ENCODE measurements at regions not wholly inside any gene's neighbourhood (a gene's known extent, or its start where the extent isn't known, plus 50 kb on each side); places are given as distances from the start of the nearest gene placed in this dataset.

DNA sequence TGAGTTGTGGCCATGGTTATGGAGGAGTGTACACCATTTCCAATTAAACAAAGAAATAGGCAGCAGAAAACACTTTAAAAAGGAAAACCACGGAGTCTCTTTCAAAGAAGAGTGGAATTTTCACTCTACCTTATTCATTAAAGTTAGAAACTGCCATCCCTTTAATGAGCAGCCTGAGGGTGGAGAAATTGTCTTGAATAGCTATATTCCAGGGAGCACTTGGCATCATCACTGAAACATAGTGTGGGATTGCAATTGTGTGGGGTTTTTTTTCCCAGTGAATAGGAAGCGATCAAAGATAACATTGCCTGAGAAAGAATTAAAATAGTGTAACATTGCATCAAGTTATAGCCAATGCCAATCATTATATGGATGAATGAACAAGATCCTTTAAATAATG, 191.6 kb downstream of the TEX36 start:
- no peaks in the 10 kb centered on the region for H3K4me1 Mint-ChIP-seq (ENCODE audit: low read depth)
- intact Hi-C loops (cut with micrococcal nuclease), result no loop called here
- H3K27me3 Mint-ChIP-seq (ENCODE audit: low read depth), result peaks cover 4% of the 10 kb centered on the region
- no peak overlapping the region for H3K27ac Mint-ChIP-seq
- no peaks in the 10 kb centered on the region for H3K36me3 Mint-ChIP-seq (ENCODE audit: low read depth)
- no peak overlapping the region for H3K4me3 Mint-ChIP-seq
- no peaks in the 10 kb centered on the region for H3K9me3 Mint-ChIP-seq
- CTCF ChIA-PET, result no interaction called here
- no peak for DNase-seq

DNA sequence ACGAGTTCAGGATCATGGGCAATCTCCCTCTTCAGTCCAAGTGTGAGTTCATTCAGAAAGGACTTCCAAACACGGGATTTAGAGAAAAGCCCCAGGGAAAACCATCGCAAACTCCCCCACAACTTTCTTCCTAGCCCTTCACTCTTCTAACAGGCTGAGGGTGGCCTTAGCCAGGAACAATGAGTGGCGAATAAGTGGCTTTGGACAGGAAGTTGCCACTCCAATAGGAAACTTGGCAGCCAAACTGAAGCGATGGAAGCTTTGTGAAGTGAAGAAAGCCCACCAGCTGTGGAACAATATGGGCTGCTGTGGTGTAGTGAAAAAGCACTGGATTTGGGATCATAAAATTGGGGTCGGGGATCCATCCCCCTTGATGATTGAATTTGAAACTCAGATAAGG, 193.2 kb downstream of the TEX36 start:
- Mint-ChIP-seq H3K27me3 (ENCODE audit: low read depth) (peaks cover 4% of the 10 kb centered on the region), H3K9me3 (peaks cover 2% of the 10 kb centered on the region), H3K4me3 (no peak overlapping the region), H3K36me3 (ENCODE audit: low read depth) (no peaks in the 10 kb centered on the region), H3K27ac (no peak overlapping the region), H3K4me1 (ENCODE audit: low read depth) (no peaks in the 10 kb centered on the region)
- CTCF ChIA-PET, result no interaction called here
- no peak for DNase-seq
- intact Hi-C loops (cut with micrococcal nuclease), result no loop called here

DNA sequence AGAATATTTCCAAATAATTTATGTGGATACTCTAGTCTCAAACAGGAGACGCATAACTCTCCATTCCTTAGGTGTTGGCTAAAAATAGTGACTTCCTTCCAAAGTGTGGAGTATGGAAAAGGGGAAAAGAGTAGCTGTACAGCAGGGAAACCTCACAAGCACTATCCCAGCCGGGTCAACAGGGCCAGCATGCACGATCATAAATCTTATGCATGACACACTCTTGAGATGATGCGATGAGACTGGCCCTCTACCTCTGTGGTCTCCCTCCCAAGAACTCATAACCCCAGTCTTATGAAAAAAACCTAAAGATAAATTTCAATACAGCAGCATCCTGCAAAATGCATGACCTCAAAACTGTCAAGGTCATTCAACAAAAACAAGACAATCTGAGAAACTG, 197.3 kb downstream of the TEX36 start:
- H3K36me3 Mint-ChIP-seq (ENCODE audit: low read depth), result no peaks in the 10 kb centered on the region
- no peak overlapping the region for H3K27ac Mint-ChIP-seq
- DNase-seq, result no peak
- no peaks in the 10 kb centered on the region for H3K4me1 Mint-ChIP-seq (ENCODE audit: low read depth)
- CTCF ChIA-PET, result no interaction called here
- H3K9me3 Mint-ChIP-seq, result peaks cover 2% of the 10 kb centered on the region
- no peak overlapping the region for H3K4me3 Mint-ChIP-seq
- intact Hi-C loops (cut with micrococcal nuclease), result no loop called here
- H3K27me3 Mint-ChIP-seq (ENCODE audit: low read depth), result peaks cover 6% of the 10 kb centered on the region

DNA sequence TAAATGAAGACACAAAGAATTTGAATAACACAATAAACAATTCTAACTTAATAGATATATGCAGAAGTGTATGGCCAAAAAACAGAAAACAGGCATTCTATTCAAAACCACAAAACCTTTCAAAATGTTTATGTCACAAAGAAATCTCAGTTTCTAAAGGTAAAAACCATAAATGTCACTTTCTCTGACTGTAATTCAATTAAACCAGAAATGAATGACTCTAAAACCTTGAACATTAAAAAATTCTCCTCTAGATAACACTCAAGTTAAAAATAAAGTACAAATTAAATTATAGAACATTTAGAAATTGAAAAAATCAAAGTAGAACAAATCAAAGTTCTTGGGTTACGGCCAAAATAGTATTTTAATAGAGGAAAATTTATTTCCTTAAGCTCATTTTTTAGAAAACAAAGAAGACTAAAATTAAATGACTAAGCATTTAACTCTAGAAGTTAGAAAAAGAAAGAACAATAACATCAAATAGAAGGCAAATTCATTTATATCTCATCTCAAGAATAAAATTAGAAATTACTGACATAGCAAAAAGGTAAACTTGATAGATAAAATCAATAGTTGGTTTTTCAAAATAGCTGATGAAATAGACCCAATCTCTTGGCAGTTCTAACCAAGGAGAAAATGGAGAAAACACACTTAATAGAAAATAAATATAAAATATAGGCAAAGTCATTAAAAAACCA, 198.8 kb downstream of the TEX36 start:
- no peak overlapping the region for H3K27ac Mint-ChIP-seq
- no peaks in the 10 kb centered on the region for H3K36me3 Mint-ChIP-seq (ENCODE audit: low read depth)
- no peak for DNase-seq
- intact Hi-C loops (cut with micrococcal nuclease), result no loop called here
- CTCF ChIA-PET, result no interaction called here
- no peaks in the 10 kb centered on the region for H3K4me1 Mint-ChIP-seq (ENCODE audit: low read depth)
- H3K9me3 Mint-ChIP-seq, result peaks cover 2% of the 10 kb centered on the region
- H3K4me3 Mint-ChIP-seq, result no peak overlapping the region
- peaks cover 17% of the 10 kb centered on the region for H3K27me3 Mint-ChIP-seq (ENCODE audit: low read depth)

DNA sequence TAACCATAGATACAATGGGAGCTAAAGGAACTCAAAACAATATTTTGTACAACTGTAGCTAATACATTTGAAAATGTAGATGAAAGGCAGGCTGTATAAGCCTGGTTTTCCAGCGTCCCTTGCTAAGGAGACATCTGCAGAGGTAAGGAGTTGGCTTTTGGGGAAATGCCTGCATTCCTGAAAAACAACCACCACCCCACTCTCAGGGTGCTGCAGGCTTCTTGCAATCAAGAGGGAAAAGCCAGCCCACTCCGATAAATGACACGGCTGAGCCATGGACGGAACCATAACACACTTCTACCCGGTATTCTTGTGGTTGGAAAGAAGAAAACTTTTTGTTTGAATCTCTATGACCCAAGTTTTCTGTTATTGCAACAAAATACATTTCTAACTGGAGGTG, 200.3 kb downstream of the TEX36 start:
- H3K9me3 Mint-ChIP-seq, result peaks cover 2% of the 10 kb centered on the region
- H3K27ac Mint-ChIP-seq, result no peak overlapping the region
- intact Hi-C loops (cut with micrococcal nuclease), result no loop called here
- H3K36me3 Mint-ChIP-seq (ENCODE audit: low read depth), result no peaks in the 10 kb centered on the region
- H3K27me3 Mint-ChIP-seq (ENCODE audit: low read depth), result peaks cover 15% of the 10 kb centered on the region
- no peak overlapping the region for H3K4me3 Mint-ChIP-seq
- H3K4me1 Mint-ChIP-seq (ENCODE audit: low read depth), result no peaks in the 10 kb centered on the region
- DNase-seq, result no peak
- CTCF ChIA-PET, result no interaction called here

DNA sequence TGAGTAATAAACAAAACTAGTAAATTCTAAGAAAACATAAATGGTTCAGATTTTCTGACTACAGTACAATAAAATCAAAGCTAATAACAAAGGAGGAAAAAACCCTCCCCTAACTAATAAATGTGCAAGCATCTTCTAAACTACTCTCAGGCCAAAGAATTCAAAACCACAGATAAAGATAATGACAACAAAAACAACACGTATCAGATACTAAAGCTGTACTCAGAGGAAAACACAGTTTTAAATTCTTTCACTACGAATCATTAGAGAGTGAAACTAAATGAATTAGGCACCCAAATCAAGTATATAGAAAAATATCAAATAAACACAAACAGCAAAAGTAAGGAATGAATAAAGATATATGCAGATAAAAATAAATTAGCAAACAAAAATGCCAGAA, 200.9 kb downstream of the TEX36 start:
- CTCF ChIA-PET, result no interaction called here
- Mint-ChIP-seq H3K36me3 (ENCODE audit: low read depth) (no peaks in the 10 kb centered on the region), H3K9me3 (peaks cover 2% of the 10 kb centered on the region), H3K27me3 (ENCODE audit: low read depth) (peaks cover 17% of the 10 kb centered on the region), H3K4me1 (ENCODE audit: low read depth) (no peaks in the 10 kb centered on the region), H3K27ac (no peak overlapping the region), H3K4me3 (no peak overlapping the region)
- intact Hi-C loops (cut with micrococcal nuclease), result no loop called here
- no peak for DNase-seq

DNA sequence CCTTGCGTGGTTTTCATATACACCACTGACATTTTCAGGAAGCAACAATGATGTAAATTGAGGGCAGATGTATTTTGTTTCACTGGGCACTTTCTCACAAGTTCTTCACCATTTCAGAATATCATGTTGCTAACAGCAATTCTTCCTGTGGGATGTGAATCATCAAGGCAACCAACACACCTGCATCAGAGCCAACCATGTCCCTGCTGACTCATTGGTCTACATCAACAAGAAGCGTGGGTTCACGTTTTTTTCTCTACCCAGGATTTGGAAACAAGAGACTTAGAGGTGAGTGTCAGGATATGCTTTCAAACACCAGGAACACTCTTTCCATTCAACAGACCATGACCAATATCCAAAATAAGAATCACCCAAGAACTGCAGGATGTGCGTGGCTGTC, 203.9 kb downstream of the TEX36 start:
- Mint-ChIP-seq H3K27me3 (ENCODE audit: low read depth) (peaks cover 21% of the 10 kb centered on the region), H3K4me3 (no peak overlapping the region)
- CTCF ChIA-PET, result no interaction called here

DNA sequence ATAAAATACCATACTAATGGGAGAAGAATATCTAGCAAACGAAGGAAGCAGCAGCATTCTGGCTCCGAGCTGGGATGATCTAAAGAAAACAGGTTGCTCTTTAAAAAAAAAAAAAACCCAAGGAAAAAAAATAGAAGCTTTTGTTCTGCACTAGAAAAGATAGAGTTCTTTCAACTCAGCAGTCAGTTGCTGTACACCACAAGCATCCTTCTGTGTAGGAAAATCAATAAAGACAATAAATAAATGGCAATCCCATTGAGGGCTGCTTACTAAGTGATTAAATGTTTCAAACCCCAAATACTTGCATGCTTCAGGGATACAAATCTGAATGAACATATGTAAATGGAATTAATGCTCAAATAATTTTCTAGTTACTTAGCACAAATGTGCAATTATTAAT, 207.1 kb downstream of the TEX36 start:
- H3K9me3 Mint-ChIP-seq, result no peaks in the 10 kb centered on the region
- no peak for DNase-seq
- no peak overlapping the region for H3K27ac Mint-ChIP-seq
- no peaks in the 10 kb centered on the region for H3K4me1 Mint-ChIP-seq (ENCODE audit: low read depth)
- H3K36me3 Mint-ChIP-seq (ENCODE audit: low read depth), result no peaks in the 10 kb centered on the region
- CTCF ChIA-PET, result no interaction called here
- H3K4me3 Mint-ChIP-seq, result no peak overlapping the region
- intact Hi-C loops (cut with micrococcal nuclease), result no loop called here
- H3K27me3 Mint-ChIP-seq (ENCODE audit: low read depth), result peaks cover 21% of the 10 kb centered on the region

More for the DNA sequence above, 203.9 kb downstream of the TEX36 start:
- no peak for DNase-seq
- Mint-ChIP-seq H3K27ac (no peak overlapping the region), H3K9me3 (no peaks in the 10 kb centered on the region), H3K36me3 (ENCODE audit: low read depth) (no peaks in the 10 kb centered on the region), H3K4me1 (ENCODE audit: low read depth) (no peaks in the 10 kb centered on the region)
- intact Hi-C loops (cut with micrococcal nuclease), result no loop called here

DNA sequence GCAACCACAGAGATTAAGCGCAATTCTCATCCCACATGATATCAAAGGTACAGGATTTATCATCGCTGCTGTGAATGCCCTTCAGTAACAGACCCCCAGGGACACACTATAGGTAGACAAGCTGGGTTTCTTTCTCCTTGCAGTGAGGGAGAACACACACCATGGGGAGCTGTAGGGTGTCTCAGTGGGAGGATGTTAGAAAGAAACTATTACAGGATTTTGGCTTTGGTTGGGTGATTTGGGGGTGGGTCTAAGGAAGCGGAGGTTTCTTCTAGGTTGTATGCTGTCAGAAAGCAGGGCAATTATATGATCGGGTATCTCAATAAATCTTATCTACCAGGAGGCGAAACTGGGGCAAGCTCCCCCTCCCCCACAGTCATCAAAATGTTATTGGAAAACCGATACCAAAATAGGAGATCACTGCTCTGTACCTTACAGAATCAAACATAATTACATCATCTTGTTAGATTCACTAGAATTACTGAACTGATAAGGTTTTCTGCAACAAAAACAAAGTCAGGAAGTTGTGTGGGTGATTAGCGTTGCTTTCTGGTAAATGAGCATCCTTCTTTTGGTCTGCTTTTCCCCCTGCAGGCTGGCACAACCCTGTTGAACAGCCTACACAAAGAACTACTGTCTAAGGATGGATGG, 209.7 kb downstream of the TEX36 start:
- H3K9me3 Mint-ChIP-seq, result no peaks in the 10 kb centered on the region
- no peak for DNase-seq
- H3K36me3 Mint-ChIP-seq (ENCODE audit: low read depth), result no peaks in the 10 kb centered on the region
- no peaks in the 10 kb centered on the region for H3K4me1 Mint-ChIP-seq (ENCODE audit: low read depth)
- H3K27ac Mint-ChIP-seq, result no peak overlapping the region
- CTCF ChIA-PET, result interaction anchor here (1.1 kb wide), 1 partner anchor 52 kb away, joined by 3 read pairs; no protein-coding TSS in a partner anchor
- no peak overlapping the region for H3K4me3 Mint-ChIP-seq
- H3K27me3 Mint-ChIP-seq (ENCODE audit: low read depth), result peaks cover 11% of the 10 kb centered on the region
- intact Hi-C loops (cut with micrococcal nuclease), result no loop called here

DNA sequence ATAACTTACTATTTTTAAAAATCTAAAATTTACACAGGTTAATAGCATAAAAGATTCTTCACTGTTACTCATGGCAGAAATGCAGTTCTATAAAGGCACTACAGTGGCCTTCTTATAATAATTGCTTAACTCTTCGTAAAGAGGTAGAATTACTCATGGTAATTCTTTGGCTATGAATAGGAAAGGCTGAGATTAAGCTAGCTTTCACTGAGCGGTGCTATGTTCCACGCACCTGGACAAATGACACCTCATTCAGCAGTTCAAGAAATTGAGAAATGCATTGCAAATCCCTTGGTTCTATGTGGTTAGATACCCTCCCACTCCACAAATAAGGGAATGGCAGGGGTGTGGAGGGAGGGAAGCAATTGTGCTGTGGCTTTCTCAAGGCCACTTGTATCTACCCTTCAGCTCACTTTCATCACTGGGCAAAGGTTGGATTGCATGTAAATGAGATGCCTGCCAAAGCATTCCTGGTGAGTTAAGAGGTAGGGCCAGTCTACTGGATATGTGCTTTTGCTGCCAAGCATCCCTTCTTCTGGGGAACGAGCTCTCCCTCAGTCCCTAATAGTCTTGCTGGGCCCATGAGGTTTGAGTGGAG, 210.9 kb downstream of the TEX36 start:
- CTCF ChIA-PET, result interaction anchor here (1.1 kb wide), 1 partner anchor 53 kb away, joined by 3 read pairs; no protein-coding TSS in a partner anchor
- Mint-ChIP-seq H3K4me1 (ENCODE audit: low read depth) (no peaks in the 10 kb centered on the region), H3K27ac (no peak overlapping the region)

DNA sequence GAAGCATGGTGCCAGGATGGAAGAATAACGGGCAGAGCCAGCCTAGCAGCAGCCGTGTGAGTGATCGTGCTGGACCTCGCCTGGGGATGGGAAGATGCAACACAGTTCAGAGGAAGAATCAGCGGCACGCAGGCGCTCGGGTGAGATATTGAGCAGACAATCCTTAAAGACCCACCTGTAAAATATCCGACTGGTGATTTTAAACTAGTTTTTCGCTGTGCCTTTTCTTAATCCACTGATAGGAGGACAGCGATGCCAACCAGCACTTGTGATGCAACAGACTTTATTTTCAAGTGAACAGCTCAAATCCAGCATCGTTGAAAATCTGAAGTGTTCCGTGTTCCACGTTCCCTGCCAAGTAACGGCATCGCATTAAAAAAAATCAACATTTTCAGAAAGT, 214.7 kb downstream of the TEX36 start:
- Mint-ChIP-seq H3K4me3 (no peak overlapping the region), H3K27me3 (ENCODE audit: low read depth) (peaks cover 8% of the 10 kb centered on the region), H3K4me1 (ENCODE audit: low read depth) (no peaks in the 10 kb centered on the region), H3K36me3 (ENCODE audit: low read depth) (no peaks in the 10 kb centered on the region), H3K27ac (no peak overlapping the region), H3K9me3 (no peaks in the 10 kb centered on the region)
- intact Hi-C loops (cut with micrococcal nuclease), result no loop called here
- no peak for DNase-seq
- CTCF ChIA-PET, result no interaction called here

More for the DNA sequence above, 210.9 kb downstream of the TEX36 start:
- Mint-ChIP-seq H3K27me3 (ENCODE audit: low read depth) (peaks cover 12% of the 10 kb centered on the region), H3K36me3 (ENCODE audit: low read depth) (no peaks in the 10 kb centered on the region), H3K4me3 (no peak overlapping the region), H3K9me3 (no peaks in the 10 kb centered on the region)
- DNase-seq, result no peak
- intact Hi-C loops (cut with micrococcal nuclease), result no loop called here

DNA sequence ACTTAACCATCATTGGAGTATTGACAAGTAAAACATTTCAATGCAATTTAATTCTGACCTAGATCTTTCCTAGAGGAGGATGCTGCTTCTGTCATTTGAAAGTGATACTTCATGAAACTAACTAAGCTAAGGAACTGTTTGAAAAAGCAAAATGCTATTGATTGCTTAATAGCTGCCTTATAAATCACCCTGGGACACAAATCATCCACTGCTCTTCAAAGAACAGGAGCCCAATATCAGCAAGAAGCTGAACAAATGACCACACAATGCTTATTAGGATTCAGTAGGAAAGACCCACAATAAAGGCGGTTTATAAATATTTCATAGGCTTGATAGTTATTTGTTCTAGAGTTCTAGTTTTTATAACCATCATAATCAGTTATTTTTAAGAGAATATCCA, 216.3 kb downstream of the TEX36 start:
- peaks cover 5% of the 10 kb centered on the region for H3K27me3 Mint-ChIP-seq (ENCODE audit: low read depth)
- H3K4me1 Mint-ChIP-seq (ENCODE audit: low read depth), result no peaks in the 10 kb centered on the region
- DNase-seq, result no peak
- intact Hi-C loops (cut with micrococcal nuclease), result no loop called here
- H3K4me3 Mint-ChIP-seq, result no peak overlapping the region
- no peaks in the 10 kb centered on the region for H3K36me3 Mint-ChIP-seq (ENCODE audit: low read depth)
- H3K9me3 Mint-ChIP-seq, result no peaks in the 10 kb centered on the region
- CTCF ChIA-PET, result no interaction called here
- no peak overlapping the region for H3K27ac Mint-ChIP-seq

DNA sequence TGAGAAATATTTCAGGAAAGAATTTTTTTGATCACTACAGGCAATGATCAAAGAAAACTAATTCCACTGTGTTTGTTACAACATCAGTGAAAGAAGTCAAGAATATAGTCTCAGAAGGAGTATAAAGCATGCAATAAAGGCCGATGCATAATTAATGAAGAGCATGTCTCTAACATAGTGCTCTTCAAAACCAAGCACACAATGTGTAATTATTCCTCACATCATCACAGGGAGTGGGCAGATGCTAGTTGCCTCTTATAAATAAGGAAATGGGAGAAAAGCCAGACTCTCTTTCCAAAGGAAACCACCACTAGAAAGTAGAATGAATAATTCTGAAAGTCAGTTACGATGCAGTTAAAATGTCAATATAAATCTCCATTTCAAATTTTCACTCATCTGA, 220.1 kb downstream of the TEX36 start:
- Mint-ChIP-seq H3K4me1 (ENCODE audit: low read depth) (no peaks in the 10 kb centered on the region), H3K9me3 (no peaks in the 10 kb centered on the region), H3K27ac (no peak overlapping the region), H3K36me3 (ENCODE audit: low read depth) (no peaks in the 10 kb centered on the region), H3K27me3 (ENCODE audit: low read depth) (peaks cover 3% of the 10 kb centered on the region), H3K4me3 (no peak overlapping the region)
- CTCF ChIA-PET, result no interaction called here
- intact Hi-C loops (cut with micrococcal nuclease), result no loop called here
- no peak for DNase-seq
